Coronary artery (tissue), 2 donors: ENCODE measurements at regions not wholly inside any gene's neighbourhood (a gene's known extent, or its start where the extent isn't known, plus 50 kb on each side); places are given as distances from the start of the nearest gene placed in this dataset.

Source experiments
- DNase-seq: peaks from one replicate; pipeline ENCODE4 v3.0.0-alpha.2; 2017; ENCODE audit warnings: low spot score
- H3K27ac ChIP-seq, 2 donors: fragments of 200-600 bp; sonication (generic); one replicate each; pipeline ENCODE4 v1.5.1; 2016 to 2019
- H3K4me3 ChIP-seq: fragments of 200-600 bp; sonication (generic); 2 replicates; pipeline ENCODE4 v1.5.1; 2016; ENCODE audit warnings: mild to moderate bottlenecking, moderate library complexity
- CTCF ChIP-seq: fragments of 200-600 bp; sonication (generic); IDR thresholded peaks from one replicate; pipeline ENCODE4 v1.5.1; 2019; ENCODE audit warnings: antibody characterized with exemption

GRCh38 chr6:153677522-153677921 lies 361.5 kb upstream of the OPRM1 start:
- Histone ChIP-seq H3K4me3 (no peak overlapping the region), H3K27ac (no peak overlapping the region)
- no peak for TF ChIP-seq CTCF
- no peak for DNase-seq

GRCh38 chr6:153673750-153674149 lies 365.3 kb upstream of the OPRM1 start:
- no peak overlapping the region for H3K27ac ChIP-seq
- no peak for DNase-seq
- no peak for TF ChIP-seq CTCF
- H3K4me3 ChIP-seq = no peak overlapping the region

- DNase-seq = no peak
Observed at GRCh38 chr6:153673225-153673624, 365.8 kb upstream of the OPRM1 start.

GRCh38 chr6:153670403-153671026 lies 368.5 kb upstream of the OPRM1 start:
- Histone ChIP-seq H3K4me3 (no peak overlapping the region), H3K27ac (no peak overlapping the region)
- DNase-seq = no peak
- no peak for TF ChIP-seq CTCF

More at GRCh38 chr6:153673225-153673624, 365.8 kb upstream of the OPRM1 start:
- no peak overlapping the region for H3K27ac ChIP-seq
- TF ChIP-seq CTCF = no peak
- no peak overlapping the region for H3K4me3 ChIP-seq

- Histone ChIP-seq H3K4me3 (no peak overlapping the region), H3K27ac (no peak overlapping the region)
- no peak for DNase-seq
- no peak for TF ChIP-seq CTCF
Observed at GRCh38 chr6:153668758-153669157, 370.3 kb upstream of the OPRM1 start.

- H3K4me3 ChIP-seq = no peak overlapping the region
- TF ChIP-seq CTCF = no peak
- no peak for DNase-seq
- no peak overlapping the region for H3K27ac ChIP-seq
Observed at GRCh38 chr6:153662982-153663381, 376.1 kb upstream of the OPRM1 start.

- no peak overlapping the region for H3K4me3 ChIP-seq
- TF ChIP-seq CTCF = no peak
- DNase-seq = no peak
- no peak overlapping the region for H3K27ac ChIP-seq
Observed at GRCh38 chr6:153645326-153645725, 393.7 kb upstream of the OPRM1 start.
